ENCODE measurements at regions not wholly inside any gene's neighbourhood (a gene's known extent, or its start where the extent isn't known, plus 50 kb on each side); places are given as distances from the start of the nearest gene placed in this dataset.

DNA sequence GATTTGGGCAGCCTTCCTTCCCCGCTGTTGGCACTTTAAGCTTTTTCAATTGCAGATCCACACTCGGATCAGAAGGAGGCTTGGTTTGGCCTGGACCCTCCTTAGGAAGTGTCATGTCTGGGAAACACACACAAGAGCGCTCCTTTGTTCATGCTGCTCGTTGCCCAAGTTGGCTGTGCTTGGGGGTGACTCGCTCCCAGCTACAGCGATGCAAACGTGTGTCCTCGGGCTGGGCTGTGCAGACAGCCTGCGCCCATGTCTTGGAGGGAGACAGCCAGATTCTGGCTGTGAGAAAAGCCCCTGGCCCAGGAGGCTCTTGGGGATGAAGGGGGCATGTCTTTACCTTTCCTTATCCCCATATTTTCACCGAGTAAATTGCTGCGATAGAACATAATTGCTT lies 665.6 kb upstream of the EEF2KMT start:
- TF ChIP-seq, protein P1, sequence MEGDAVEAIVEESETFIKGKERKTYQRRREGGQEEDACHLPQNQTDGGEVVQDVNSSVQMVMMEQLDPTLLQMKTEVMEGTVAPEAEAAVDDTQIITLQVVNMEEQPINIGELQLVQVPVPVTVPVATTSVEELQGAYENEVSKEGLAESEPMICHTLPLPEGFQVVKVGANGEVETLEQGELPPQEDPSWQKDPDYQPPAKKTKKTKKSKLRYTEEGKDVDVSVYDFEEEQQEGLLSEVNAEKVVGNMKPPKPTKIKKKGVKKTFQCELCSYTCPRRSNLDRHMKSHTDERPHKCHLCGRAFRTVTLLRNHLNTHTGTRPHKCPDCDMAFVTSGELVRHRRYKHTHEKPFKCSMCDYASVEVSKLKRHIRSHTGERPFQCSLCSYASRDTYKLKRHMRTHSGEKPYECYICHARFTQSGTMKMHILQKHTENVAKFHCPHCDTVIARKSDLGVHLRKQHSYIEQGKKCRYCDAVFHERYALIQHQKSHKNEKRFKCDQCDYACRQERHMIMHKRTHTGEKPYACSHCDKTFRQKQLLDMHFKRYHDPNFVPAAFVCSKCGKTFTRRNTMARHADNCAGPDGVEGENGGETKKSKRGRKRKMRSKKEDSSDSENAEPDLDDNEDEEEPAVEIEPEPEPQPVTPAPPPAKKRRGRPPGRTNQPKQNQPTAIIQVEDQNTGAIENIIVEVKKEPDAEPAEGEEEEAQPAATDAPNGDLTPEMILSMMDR (IDR thresholded peaks at IDR 0.05), result no peak
- TF ChIP-seq EP300 (IDR thresholded peaks at IDR 0.05; ENCODE audit: low read depth) (no peak), POLR2AphosphoS5 (IDR thresholded peaks at IDR 0.05) (no peak), POLR2A (IDR thresholded peaks at IDR 0.05) (no peak)

Measured in transverse colon (tissue), 4 donors.